A549 (cell line): ENCODE measurements at regions not wholly inside any gene's neighbourhood (a gene's known extent, or its start where the extent isn't known, plus 50 kb on each side); places are given as distances from the start of the nearest gene placed in this dataset.

ENCODE experiments used
- ATAC-seq, 2 experiments: fragments of 200-7000 bp in 1 of 2; fragments of >200 bp in 1 of 2; cut with Nextera tagmentation in 1 of 2; cut with Tn5 transposase in 1 of 2; 3 replicates each; pipeline versions ENCODE4 v1.8.0 to v1.9.1; 2018 to 2020; ENCODE audit warnings: mild to moderate bottlenecking in 1 of 2, moderate library complexity in 1 of 2
- CTCF ChIA-PET: fragments of 300-600 bp; sonication (Branson Sonifier 250); formaldehyde crosslinking; extraction: SDS; loops from one replicate; lab custom pipeline; 2021; ENCODE audit warnings: antibody characterized with exemption, inconsistent platforms; lab: Yijun Ruan, JAX
- POLR2A ChIA-PET: fragments of 350-600 bp; formaldehyde crosslinking; extraction: SDS; loops from one replicate; lab custom pipeline; 2021; ENCODE audit warnings: antibody characterized with exemption, inconsistent platforms; lab: Yijun Ruan, JAX
- DNase-seq, 2 experiments: peaks; one replicate each; pipeline versions ENCODE4 v3.0.0 to v3.0.0-alpha.2; 2011 to 2016; ENCODE audit warnings: low read depth in 1 of 2, low spot score in 1 of 2
- FAIRE-seq: peaks from 2 replicates; lab custom pipeline; 2011; peaks lifted over from hg19 to GRCh38; lab: Jason Lieb, UNC
- H3K27ac ChIP-seq, 2 experiments: fragments of >200 bp; sonication (Bioruptor Twin); formaldehyde crosslinking; 3 replicates each; pipeline ENCODE4 v1.5.1; 2016 to 2017
- H3K4me1 ChIP-seq: fragments of >200 bp; sonication (Bioruptor Twin); formaldehyde crosslinking; 3 replicates; pipeline ENCODE4 v1.6.1; 2016
- H3K4me2 ChIP-seq: fragments of >200 bp; sonication (Bioruptor Twin); formaldehyde crosslinking; 3 replicates; pipeline ENCODE4 v1.6.1; 2016
- H3K4me3 ChIP-seq: fragments of >200 bp; sonication (Bioruptor Twin); formaldehyde crosslinking; 3 replicates; pipeline ENCODE4 v1.5.1; 2016
- H3K9me3 ChIP-seq: fragments of >200 bp; sonication (Bioruptor Twin); formaldehyde crosslinking; 3 replicates; pipeline ENCODE4 v1.6.1; 2016
- BHLHE40 ChIP-seq: IDR thresholded peaks from 2 replicates; pipeline ENCODE4 v1.6.1; 2012; ENCODE audit warnings: low read depth, low read length, inconsistent platforms
- CBX2 ChIP-seq: fragments of 200-600 bp; sonication (generic); IDR thresholded peaks from 2 replicates; pipeline ENCODE4 v1.6.1; 2016; ENCODE audit warnings: low read depth, mild to moderate bottlenecking, borderline replicate concordance
- CBX8 ChIP-seq: fragments of 200-600 bp; sonication (generic); IDR thresholded peaks from 2 replicates; pipeline ENCODE4 v1.6.1; 2016
- CTCF ChIP-seq: fragments of >200 bp; sonication (Bioruptor Twin); formaldehyde crosslinking; IDR thresholded peaks from 3 replicates; pipeline ENCODE4 v1.5.1; 2016
- E2F6 ChIP-seq: IDR thresholded peaks from 2 replicates; pipeline ENCODE4 v1.6.1; 2012; ENCODE audit warnings: low read depth, borderline replicate concordance
- EHF ChIP-seq: fragments of 250-450 bp; sonication (Bioruptor Pico); IDR thresholded peaks from 2 replicates; pipeline ENCODE4 v1.5.0; 2020; ENCODE audit warnings: mild to moderate bottlenecking
- EHMT2 ChIP-seq: fragments of 200-600 bp; sonication (generic); IDR thresholded peaks from 2 replicates; pipeline ENCODE4 v1.6.1; 2016; ENCODE audit warnings: antibody characterized with exemption, low read depth, mild to moderate bottlenecking, moderate library complexity
- HEYL ChIP-seq: fragments of 250-450 bp; sonication (Bioruptor Pico); IDR thresholded peaks from 2 replicates; pipeline ENCODE4 v1.8.0; 2021; ENCODE audit warnings: mild to moderate bottlenecking, moderate library complexity
- HMGXB4 ChIP-seq: fragments of 250-450 bp; sonication (Bioruptor Pico); IDR thresholded peaks from 2 replicates; pipeline ENCODE4 v1.5.0; 2021; ENCODE audit warnings: mild to moderate bottlenecking, moderate library complexity, borderline replicate concordance
- HOXB13 ChIP-seq: fragments of 250-450 bp; sonication (Bioruptor Pico); IDR thresholded peaks from 2 replicates; pipeline ENCODE4 v1.5.0; 2020; ENCODE audit warnings: low read depth, mild to moderate bottlenecking, moderate library complexity
- KDM1A ChIP-seq: fragments of 200-600 bp; sonication (generic); IDR thresholded peaks from 2 replicates; pipeline ENCODE4 v1.6.1; 2016; ENCODE audit warnings: low read depth, mild to moderate bottlenecking
- KDM5A ChIP-seq: fragments of 200-600 bp; sonication (generic); IDR thresholded peaks from 2 replicates; pipeline ENCODE4 v1.6.1; 2016; ENCODE audit warnings: antibody characterized with exemption, mild to moderate bottlenecking
- MAZ ChIP-seq: fragments of 150-350 bp; IDR thresholded peaks from 2 replicates; pipeline ENCODE4 v1.6.1; 2014; ENCODE audit warnings: antibody characterized with exemption, low read depth, low read length, borderline replicate concordance
- NFE2L2 ChIP-seq: fragments of 150-350 bp; conservative IDR thresholded peaks from 2 replicates; pipeline ENCODE4 v1.6.1; 2014; ENCODE audit warnings: low read length
- NPAS2 ChIP-seq: fragments of 250-450 bp; sonication (Bioruptor Pico); IDR thresholded peaks from 2 replicates; pipeline ENCODE4 v1.8.0; 2022; ENCODE audit warnings: mild to moderate bottlenecking, moderate library complexity, borderline replicate concordance
- NR3C1 ChIP-seq: fragments of >200 bp; sonication (Bioruptor Twin); formaldehyde crosslinking; IDR thresholded peaks from 3 replicates; pipeline ENCODE4 v1.6.1; 2017
- POLR2A ChIP-seq: IDR thresholded peaks from 2 replicates; pipeline ENCODE4 v1.6.1; 2012; ENCODE audit warnings: mild to moderate bottlenecking, low read length
- POLR2AphosphoS2 ChIP-seq: conservative IDR thresholded peaks from 2 replicates; pipeline ENCODE4 v1.6.1; 2012; ENCODE audit warnings: low read length, improper control_type of control experiment, inconsistent platforms
- RCOR1 ChIP-seq: fragments of 150-350 bp; IDR thresholded peaks from 2 replicates; pipeline ENCODE4 v1.6.1; 2014; ENCODE audit warnings: antibody characterized with exemption, low read length, low read depth
- RNF2 ChIP-seq: fragments of 200-600 bp; sonication (generic); IDR thresholded peaks from 2 replicates; pipeline ENCODE4 v1.6.1; 2016; ENCODE audit warnings: low read depth, mild to moderate bottlenecking, antibody characterized with exemption, moderate library complexity, borderline replicate concordance
- SMC3 ChIP-seq: fragments of >200 bp; sonication (Bioruptor Twin); formaldehyde crosslinking; IDR thresholded peaks from 3 replicates; pipeline ENCODE4 v1.6.1; 2018; ENCODE audit warnings: inconsistent platforms
- SREBF2 ChIP-seq: fragments of 450-650 bp; IDR thresholded peaks from 2 replicates; pipeline ENCODE4 v1.6.1; 2014; ENCODE audit warnings: mild to moderate bottlenecking, moderate library complexity
- TFCP2L1 ChIP-seq: fragments of 250-450 bp; sonication (Bioruptor Pico); IDR thresholded peaks from 2 replicates; pipeline ENCODE4 v1.5.0; 2021; ENCODE audit warnings: mild to moderate bottlenecking
- TP53 ChIP-seq: fragments of 250-450 bp; sonication (Bioruptor Pico); IDR thresholded peaks from 2 replicates; pipeline ENCODE4 v1.5.0; 2021; ENCODE audit warnings: mild to moderate bottlenecking, moderate library complexity
- ZFP36 ChIP-seq: fragments of 450-650 bp; IDR thresholded peaks from 2 replicates; pipeline ENCODE4 v1.6.1; 2014; ENCODE audit warnings: borderline replicate concordance; ENCODE audit not compliant: partially characterized antibody
- ZSCAN20 ChIP-seq: fragments of 250-450 bp; sonication (Bioruptor Pico); IDR thresholded peaks from 2 replicates; pipeline ENCODE4 v1.8.0; 2022; ENCODE audit warnings: mild to moderate bottlenecking, moderate library complexity
- WGBS: methylation state at CpG from one replicate; pipeline ENCODE4 v1.1.6; 2017; ENCODE audit errors: missing lambda C conversion rate; 5-methylcytosine and 5-hydroxymethylcytosine counted together
- TF ChIP-seq, protein P1 (sequence below): fragments of 200-600 bp; sonication (generic); IDR thresholded peaks from 2 replicates; pipeline ENCODE4 v1.6.1; 2016; ENCODE audit warnings: antibody characterized with exemption, mild to moderate bottlenecking, moderate library complexity
- TF ChIP-seq, protein P2 (sequence below): fragments of 250-450 bp; sonication (Bioruptor Pico); IDR thresholded peaks from 2 replicates; pipeline ENCODE4 v1.5.0; 2020; ENCODE audit warnings: low read depth, mild to moderate bottlenecking, moderate library complexity

DNA sequence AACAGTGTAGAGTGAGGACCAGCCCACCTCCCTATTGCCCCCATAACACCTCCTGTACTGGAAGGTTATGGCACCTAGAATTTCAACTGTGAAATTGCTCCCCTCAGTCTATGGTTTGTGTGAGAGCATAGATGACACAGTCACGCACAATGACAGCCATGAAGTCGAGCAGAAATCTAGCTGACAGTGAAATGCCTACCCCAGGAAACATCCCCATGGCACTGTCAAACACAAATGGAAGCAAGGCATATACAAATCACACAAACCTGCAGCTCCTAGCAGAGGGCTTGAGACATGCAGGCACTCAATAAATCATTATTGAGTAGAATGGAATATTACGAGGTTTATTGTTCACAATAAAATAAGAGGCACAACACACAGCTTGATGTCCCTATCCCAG, 142.5 kb upstream of the ST6GALNAC5 start:
- ChIA-PET POLR2A (no interaction called here), CTCF (no interaction called here)
- no peak overlapping the region for H3K4me3 ChIP-seq
- H3K9me3 ChIP-seq: no peaks in the 10 kb centered on the region
- no peak for DNase-seq
- ATAC-seq: no peak
- no peak overlapping the region for H3K4me2 ChIP-seq
- WGBS: 17% methylated on average over 3 of the region's 3 CpGs
- FAIRE-seq: no peak
- H3K27ac ChIP-seq: no peak overlapping the region
- no peak for TF ChIP-seq HEYL (CRISPR knock-in tag)
- TF ChIP-seq CBX8: no peak
- no peak for TF ChIP-seq HMGXB4 (CRISPR knock-in tag)
- TF ChIP-seq RCOR1: no peak
- TF ChIP-seq BHLHE40: no peak
- TF ChIP-seq CBX2: no peak
- no peak for TF ChIP-seq SREBF2
- TF ChIP-seq CTCF: no peak
- TF ChIP-seq NR3C1: no peak
- H3K4me1 ChIP-seq: no peaks in the 10 kb centered on the region

GRCh38 chr1:76725864-76726619, 141.2 kb upstream of the ST6GALNAC5 start:
- WGBS: 21% methylated on average over 5 of the region's 5 CpGs
- no peak for ATAC-seq
- ChIA-PET POLR2A (no interaction called here), CTCF (no interaction called here)
- DNase-seq: no peak
- Histone ChIP-seq H3K4me2 (no peak overlapping the region), H3K27ac (no peak overlapping the region), H3K4me3 (no peak overlapping the region), H3K9me3 (no peaks in the 10 kb centered on the region), H3K4me1 (no peaks in the 10 kb centered on the region)
- FAIRE-seq: no peak
- no peak for TF ChIP-seq HOXB13 (CRISPR knock-in tag)
- TF ChIP-seq TFCP2L1: no peak
- no peak for TF ChIP-seq EHF (CRISPR knock-in tag)
- TF ChIP-seq KDM5A: no peak
- no peak for TF ChIP-seq POLR2AphosphoS2
- no peak for TF ChIP-seq NFE2L2
- no peak for TF ChIP-seq E2F6
- TF ChIP-seq TP53: no peak
- TF ChIP-seq NPAS2: no peak
- no peak for TF ChIP-seq ZSCAN20 (CRISPR knock-in tag)
- no peak for TF ChIP-seq EHMT2
- TF ChIP-seq CBX8: no peak
- TF ChIP-seq SMC3: no peak
- TF ChIP-seq, protein P1, sequence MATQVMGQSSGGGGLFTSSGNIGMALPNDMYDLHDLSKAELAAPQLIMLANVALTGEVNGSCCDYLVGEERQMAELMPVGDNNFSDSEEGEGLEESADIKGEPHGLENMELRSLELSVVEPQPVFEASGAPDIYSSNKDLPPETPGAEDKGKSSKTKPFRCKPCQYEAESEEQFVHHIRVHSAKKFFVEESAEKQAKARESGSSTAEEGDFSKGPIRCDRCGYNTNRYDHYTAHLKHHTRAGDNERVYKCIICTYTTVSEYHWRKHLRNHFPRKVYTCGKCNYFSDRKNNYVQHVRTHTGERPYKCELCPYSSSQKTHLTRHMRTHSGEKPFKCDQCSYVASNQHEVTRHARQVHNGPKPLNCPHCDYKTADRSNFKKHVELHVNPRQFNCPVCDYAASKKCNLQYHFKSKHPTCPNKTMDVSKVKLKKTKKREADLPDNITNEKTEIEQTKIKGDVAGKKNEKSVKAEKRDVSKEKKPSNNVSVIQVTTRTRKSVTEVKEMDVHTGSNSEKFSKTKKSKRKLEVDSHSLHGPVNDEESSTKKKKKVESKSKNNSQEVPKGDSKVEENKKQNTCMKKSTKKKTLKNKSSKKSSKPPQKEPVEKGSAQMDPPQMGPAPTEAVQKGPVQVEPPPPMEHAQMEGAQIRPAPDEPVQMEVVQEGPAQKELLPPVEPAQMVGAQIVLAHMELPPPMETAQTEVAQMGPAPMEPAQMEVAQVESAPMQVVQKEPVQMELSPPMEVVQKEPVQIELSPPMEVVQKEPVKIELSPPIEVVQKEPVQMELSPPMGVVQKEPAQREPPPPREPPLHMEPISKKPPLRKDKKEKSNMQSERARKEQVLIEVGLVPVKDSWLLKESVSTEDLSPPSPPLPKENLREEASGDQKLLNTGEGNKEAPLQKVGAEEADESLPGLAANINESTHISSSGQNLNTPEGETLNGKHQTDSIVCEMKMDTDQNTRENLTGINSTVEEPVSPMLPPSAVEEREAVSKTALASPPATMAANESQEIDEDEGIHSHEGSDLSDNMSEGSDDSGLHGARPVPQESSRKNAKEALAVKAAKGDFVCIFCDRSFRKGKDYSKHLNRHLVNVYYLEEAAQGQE: no peak
- TF ChIP-seq RNF2: no peak
- TF ChIP-seq, protein P2, sequence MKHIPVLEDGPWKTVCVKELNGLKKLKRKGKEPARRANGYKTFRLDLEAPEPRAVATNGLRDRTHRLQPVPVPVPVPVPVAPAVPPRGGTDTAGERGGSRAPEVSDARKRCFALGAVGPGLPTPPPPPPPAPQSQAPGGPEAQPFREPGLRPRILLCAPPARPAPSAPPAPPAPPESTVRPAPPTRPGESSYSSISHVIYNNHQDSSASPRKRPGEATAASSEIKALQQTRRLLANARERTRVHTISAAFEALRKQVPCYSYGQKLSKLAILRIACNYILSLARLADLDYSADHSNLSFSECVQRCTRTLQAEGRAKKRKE (CRISPR knock-in tag): no peak
- no peak for TF ChIP-seq POLR2A
- TF ChIP-seq MAZ: no peak
- no peak for TF ChIP-seq KDM1A
- no peak for TF ChIP-seq ZFP36
